Spleen (tissue), 11 donors: ENCODE measurements at regions not wholly inside any gene's neighbourhood (a gene's known extent, or its start where the extent isn't known, plus 50 kb on each side); places are given as distances from the start of the nearest gene placed in this dataset.

Source experiments
- DNase-seq: peaks from one replicate; pipeline ENCODE4 v3.0.0-alpha.2; 2020
- H3K27ac ChIP-seq, 8 donors: fragments of 200-600 bp; sonication (generic) in 7 of 8; 1 replicate in 4 of 8; 2 replicates in 4 of 8; pipeline versions ENCODE4 v1.5.0 to v1.8.0; 2016 to 2021; ENCODE audit warnings: inconsistent platforms in 4 of 8, mild to moderate bottlenecking in 4 of 8, moderate library complexity in 1 of 8
- H3K27me3 ChIP-seq, 7 donors: fragments of 200-600 bp; sonication (generic) in 6 of 7; replicated peaks in 1 of 7; 1 replicate in 4 of 7; 2 replicates in 3 of 7; pipeline versions ENCODE4 v1.5.0 to v1.8.0; 2016 to 2021; ENCODE audit warnings: inconsistent platforms in 3 of 7, mild to moderate bottlenecking in 1 of 7
- H3K36me3 ChIP-seq, 6 donors: fragments of 200-600 bp; sonication (generic) in 5 of 6; 1 replicate in 4 of 6; 2 replicates in 2 of 6; pipeline versions ENCODE4 v1.5.0 to v1.8.0; 2016 to 2021; ENCODE audit warnings: inconsistent platforms in 2 of 6
- H3K4me1 ChIP-seq, 6 donors: fragments of 200-600 bp; sonication (generic) in 5 of 6; 1 replicate in 3 of 6; 2 replicates in 3 of 6; pipeline versions ENCODE4 v1.5.0 to v1.8.0; 2016 to 2021; ENCODE audit warnings: inconsistent platforms in 3 of 6
- H3K4me3 ChIP-seq, 8 donors: fragments of 200-600 bp; sonication (generic) in 7 of 8; 1 replicate in 4 of 8; 2 replicates in 4 of 8; pipeline versions ENCODE4 v1.5.0 to v1.8.0; 2016 to 2021; ENCODE audit warnings: inconsistent platforms in 4 of 8, mild to moderate bottlenecking in 4 of 8, moderate library complexity in 2 of 8
- H3K9me3 ChIP-seq, 8 donors: fragments of 200-600 bp; sonication (generic) in 7 of 8; 1 replicate in 4 of 8; 2 replicates in 4 of 8; pipeline versions ENCODE4 v1.5.0 to v1.8.0; 2016 to 2021; ENCODE audit warnings: inconsistent platforms in 4 of 8
- POLR2A ChIP-seq, 3 donors: fragments of 450-650 bp; IDR thresholded peaks; one replicate each; pipeline ENCODE4 v1.5.1; 2017; ENCODE audit warnings: antibody characterized with exemption in 3 of 3, mild to moderate bottlenecking in 1 of 3
- POLR2AphosphoS5 ChIP-seq, 3 donors: sonication (generic); formaldehyde crosslinking; IDR thresholded peaks; one replicate each; pipeline ENCODE4 v1.5.1; 2017; ENCODE audit warnings: antibody characterized with exemption in 3 of 3
- WGBS, 5 donors: extraction: QIAGEN DNeasy Blood & Tissue Kit in 3 of 5; methylation state at CpG; one replicate each; pipeline versions ENCODE4 v1.1.5 to v1.1.7; 2013 to 2018; 5-methylcytosine and 5-hydroxymethylcytosine counted together
- intact Hi-C: fragments of 100-400 bp; cut with DNase I; formaldehyde crosslinking; loops from one replicate; pipeline ENCODE4 v1.15.0; 2023; ENCODE audit warnings: low total_unique reads
- TF ChIP-seq, protein P1 (sequence below), 11 experiments: fragments of 200-600 bp in 7 of 11; fragments of 450-650 bp in 4 of 11; sonication (generic) in 4 of 11; IDR thresholded peaks in 8 of 11; conservative IDR thresholded peaks in 3 of 11; 1 replicate in 7 of 11; 2 replicates in 4 of 11; pipeline versions ENCODE4 v1.4.0 to v1.8.0; 2016 to 2021; ENCODE audit warnings: antibody characterized with exemption in 11 of 11, inconsistent platforms in 4 of 11, mild to moderate bottlenecking in 1 of 11
- donor health status: healthy with polysubstance abuse.
- donor health status: DM: no; HTN: no; CAD: no; lungs with moderate emphysema.
- donor health status: DM: no; HTN: no; CAD: no.
- donor health status: Bipolar disorder and iron deficiency.
- donor health status: healthy.
- donor health status: DM: no; HTN: no; CAD: no.
- donor health status: DM: yes; HTN: yes; CAD: no.

DNA sequence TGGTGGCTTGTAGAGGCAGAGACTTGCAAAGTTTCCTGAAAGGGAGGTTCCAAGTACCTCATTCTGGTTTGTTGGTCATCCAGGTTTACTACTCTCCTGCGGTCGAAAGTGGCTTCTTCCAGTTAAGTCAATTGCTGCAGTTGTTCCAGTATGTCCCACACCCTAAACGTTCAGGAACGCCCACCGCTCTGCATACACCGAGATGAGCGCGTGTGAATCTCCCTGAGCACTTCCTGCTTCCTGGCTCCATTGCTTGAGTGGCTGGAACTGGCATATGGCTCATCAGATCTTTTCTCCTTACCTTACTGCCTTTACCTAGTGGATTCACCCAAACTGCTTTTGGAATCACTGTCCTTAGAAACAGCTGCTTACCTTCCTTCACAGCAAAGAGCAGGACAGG is 59.1 kb upstream of the GLIS3 start:
- no peak overlapping the region for H3K27ac ChIP-seq
- no peaks in the 10 kb centered on the region for H3K9me3 ChIP-seq
- intact Hi-C loops = no loop called here
- DNase-seq = no peak
- H3K4me3 ChIP-seq = no peak overlapping the region
- no peaks in the 10 kb centered on the region for H3K36me3 ChIP-seq
- TF ChIP-seq POLR2AphosphoS5 (IDR thresholded peaks at IDR 0.05) (no peak), POLR2A (IDR thresholded peaks at IDR 0.05) (no peak)
- TF ChIP-seq, protein P1, sequence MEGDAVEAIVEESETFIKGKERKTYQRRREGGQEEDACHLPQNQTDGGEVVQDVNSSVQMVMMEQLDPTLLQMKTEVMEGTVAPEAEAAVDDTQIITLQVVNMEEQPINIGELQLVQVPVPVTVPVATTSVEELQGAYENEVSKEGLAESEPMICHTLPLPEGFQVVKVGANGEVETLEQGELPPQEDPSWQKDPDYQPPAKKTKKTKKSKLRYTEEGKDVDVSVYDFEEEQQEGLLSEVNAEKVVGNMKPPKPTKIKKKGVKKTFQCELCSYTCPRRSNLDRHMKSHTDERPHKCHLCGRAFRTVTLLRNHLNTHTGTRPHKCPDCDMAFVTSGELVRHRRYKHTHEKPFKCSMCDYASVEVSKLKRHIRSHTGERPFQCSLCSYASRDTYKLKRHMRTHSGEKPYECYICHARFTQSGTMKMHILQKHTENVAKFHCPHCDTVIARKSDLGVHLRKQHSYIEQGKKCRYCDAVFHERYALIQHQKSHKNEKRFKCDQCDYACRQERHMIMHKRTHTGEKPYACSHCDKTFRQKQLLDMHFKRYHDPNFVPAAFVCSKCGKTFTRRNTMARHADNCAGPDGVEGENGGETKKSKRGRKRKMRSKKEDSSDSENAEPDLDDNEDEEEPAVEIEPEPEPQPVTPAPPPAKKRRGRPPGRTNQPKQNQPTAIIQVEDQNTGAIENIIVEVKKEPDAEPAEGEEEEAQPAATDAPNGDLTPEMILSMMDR (IDR thresholded peaks at IDR 0.05 in 8 of 11, conservative IDR thresholded peaks at IDR 0.05 in 3 of 11) = no peak
- 80 to 90% (median 86%) methylated on average over 8 of the region's 8 CpGs for WGBS, 5 donors
- H3K27me3 ChIP-seq = peaks cover 0 to 8% (median 0%) of the 10 kb centered on the region in 7 donors
- peaks cover 0 to 3% (median 0%) of the 10 kb centered on the region in 6 donors for H3K4me1 ChIP-seq

DNA sequence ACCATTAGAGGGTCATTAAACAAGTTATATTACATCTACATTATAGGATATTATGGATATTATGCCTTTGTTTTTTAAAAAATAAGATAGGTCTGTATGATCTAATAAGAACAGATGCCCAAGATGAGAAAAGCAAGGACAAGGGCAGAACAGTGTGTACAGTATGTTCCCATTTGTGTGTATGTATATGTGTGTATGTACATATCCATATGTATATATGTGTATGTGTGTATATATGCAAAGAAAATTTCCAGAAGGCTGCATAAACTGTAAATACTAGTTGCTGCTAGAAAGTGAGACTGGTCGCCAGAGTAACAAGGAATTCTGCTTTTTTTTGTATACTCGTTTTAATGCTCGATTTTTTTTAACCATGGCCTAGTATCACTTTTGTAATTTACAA is 58.1 kb upstream of the GLIS3 start:
- H3K4me3 ChIP-seq = no peak overlapping the region
- H3K27me3 ChIP-seq = peaks cover 0 to 8% (median 0%) of the 10 kb centered on the region in 7 donors
- peaks cover 0 to 3% (median 0%) of the 10 kb centered on the region in 6 donors for H3K4me1 ChIP-seq
- intact Hi-C loops = no loop called here
- H3K9me3 ChIP-seq = no peaks in the 10 kb centered on the region
- no peak for DNase-seq
- no peaks in the 10 kb centered on the region for H3K36me3 ChIP-seq
- no peak overlapping the region for H3K27ac ChIP-seq
- 86 to 95% (median 93%) methylated on average over 3 of the region's 3 CpGs for WGBS, 5 donors
- no peak for TF ChIP-seq POLR2A (IDR thresholded peaks at IDR 0.05)
- no peak for TF ChIP-seq POLR2AphosphoS5 (IDR thresholded peaks at IDR 0.05)
- TF ChIP-seq, protein P1 (IDR thresholded peaks at IDR 0.05 in 8 of 11, conservative IDR thresholded peaks at IDR 0.05 in 3 of 11) = no peak

DNA sequence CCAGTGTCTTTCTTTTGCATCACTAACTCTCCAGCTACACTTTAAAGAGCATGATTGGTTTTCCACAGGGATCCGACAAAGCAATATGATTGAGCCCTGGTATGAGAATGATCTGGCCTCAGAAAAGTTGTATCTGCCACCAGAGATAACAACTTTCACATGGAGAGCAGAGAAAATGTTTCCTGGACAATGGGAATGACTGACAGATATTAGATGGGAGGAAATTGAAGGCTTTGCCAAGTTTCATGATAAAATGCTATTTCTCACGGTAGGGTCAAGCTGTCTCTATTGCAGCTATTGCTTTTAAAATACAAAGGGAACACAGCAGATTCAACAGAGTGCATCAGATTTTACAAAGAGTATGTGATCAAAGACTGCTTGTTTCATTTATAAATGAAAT is 56.4 kb upstream of the GLIS3 start:
- no peak for DNase-seq
- 39 to 58% (median 42%) methylated on average over 2 of the region's 2 CpGs for whole genome bisulfite sequencing, 5 donors
- TF ChIP-seq POLR2AphosphoS5 (IDR thresholded peaks at IDR 0.05) = no peak
- TF ChIP-seq POLR2A (IDR thresholded peaks at IDR 0.05) = no peak
- TF ChIP-seq, protein P1 (IDR thresholded peaks at IDR 0.05 in 8 of 11, conservative IDR thresholded peaks at IDR 0.05 in 3 of 11) = no peak

DNA sequence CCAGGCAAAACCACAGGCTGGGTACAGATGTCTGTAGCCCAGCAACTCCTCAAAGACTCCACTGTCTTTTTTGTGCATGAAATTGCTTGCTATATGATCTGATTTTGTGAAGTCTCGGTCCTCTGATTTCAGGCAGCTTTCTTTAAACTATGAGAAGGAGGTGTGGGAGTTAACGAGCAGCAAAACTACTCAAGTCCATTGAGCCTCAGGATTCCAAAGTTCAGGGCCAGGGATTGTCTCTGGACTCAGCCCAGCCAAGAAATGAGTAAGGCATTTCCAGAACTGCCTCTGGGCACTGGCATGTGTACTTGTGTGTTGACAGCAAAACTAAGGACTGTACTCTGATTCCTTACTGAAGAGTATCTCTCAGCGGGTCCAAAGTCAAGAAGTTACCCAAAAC is 53.4 kb upstream of the GLIS3 start:
- H3K27ac ChIP-seq = no peak overlapping the region

More for the DNA sequence above, 56.4 kb upstream of the GLIS3 start:
- peaks cover 0 to 3% (median 0%) of the 10 kb centered on the region in 6 donors for H3K4me1 ChIP-seq
- H3K36me3 ChIP-seq = no peaks in the 10 kb centered on the region
- H3K27ac ChIP-seq = no peak overlapping the region
- no peaks in the 10 kb centered on the region for H3K9me3 ChIP-seq
- H3K4me3 ChIP-seq = no peak overlapping the region
- intact Hi-C loops = no loop called here
- H3K27me3 ChIP-seq = peaks cover 0 to 8% (median 0%) of the 10 kb centered on the region in 7 donors

More for the DNA sequence above, 53.4 kb upstream of the GLIS3 start:
- intact Hi-C loops = no loop called here
- TF ChIP-seq, protein P1 (IDR thresholded peaks at IDR 0.05 in 8 of 11, conservative IDR thresholded peaks at IDR 0.05 in 3 of 11) = no peak
- TF ChIP-seq POLR2AphosphoS5 (IDR thresholded peaks at IDR 0.05) (no peak), POLR2A (IDR thresholded peaks at IDR 0.05) (no peak)
- Histone ChIP-seq H3K36me3 (no peaks in the 10 kb centered on the region), H3K4me1 (peaks cover 0 to 3% (median 0%) of the 10 kb centered on the region in 6 donors), H3K4me3 (no peak overlapping the region), H3K27me3 (no peaks in the 10 kb centered on the region), H3K9me3 (no peaks in the 10 kb centered on the region)
- DNase-seq = no peak
- WGBS, 5 donors = 66 to 89% (median 79%) methylated on average over 3 of the region's 3 CpGs
